Neuronal stem cell (in vitro differentiated cells): ENCODE measurements at regions not wholly inside any gene's neighbourhood (a gene's known extent, or its start where the extent isn't known, plus 50 kb on each side); places are given as distances from the start of the nearest gene placed in this dataset.
"Not testable (repeated sequence)": the region's sequence is repeated elsewhere in the genome, so short reads cannot be mapped to it uniquely, and the experiment has no call there.

Source experiments
- DNase-seq: peaks from one replicate; pipeline ENCODE4 v3.0.0-alpha.2; 2013; ENCODE audit warnings: low spot score
- H2AFZ ChIP-seq: one replicate; pipeline ENCODE4 v1.6.1; 2013; ENCODE audit warnings: mild to moderate bottlenecking, low read length, inconsistent platforms
- H2AK5ac ChIP-seq: 2 replicates; pipeline ENCODE4 v1.6.1; 2013; ENCODE audit warnings: low read depth, mild to moderate bottlenecking, inconsistent platforms, low read length, moderate library complexity, mixed read lengths
- H2BK120ac ChIP-seq: 2 replicates; pipeline ENCODE4 v1.6.1; 2013; ENCODE audit warnings: low read depth, mild to moderate bottlenecking, inconsistent platforms, low read length, moderate library complexity, mixed read lengths
- H2BK12ac ChIP-seq: one replicate; pipeline ENCODE4 v1.6.1; 2013; ENCODE audit warnings: low read length, inconsistent platforms
- H2BK15ac ChIP-seq: 2 replicates; pipeline ENCODE4 v1.6.1; 2013; ENCODE audit warnings: mild to moderate bottlenecking, low read length, inconsistent platforms, mixed read lengths
- H2BK5ac ChIP-seq: one replicate; pipeline ENCODE4 v1.6.1; 2013; ENCODE audit warnings: inconsistent platforms, mild to moderate bottlenecking, low read length, moderate library complexity
- H3K14ac ChIP-seq: one replicate; pipeline ENCODE4 v1.6.1; 2013; ENCODE audit warnings: low read length, inconsistent platforms
- H3K18ac ChIP-seq: 2 replicates; pipeline ENCODE4 v1.6.1; 2013; ENCODE audit warnings: low read length, inconsistent platforms
- H3K23ac ChIP-seq: 2 replicates; pipeline ENCODE4 v1.6.1; 2013; ENCODE audit warnings: low read depth, mild to moderate bottlenecking, mixed read lengths, low read length, inconsistent platforms; ENCODE audit not compliant: poor library complexity
- H3K27ac ChIP-seq: replicated peaks from 3 replicates; pipeline ENCODE4 v1.5.1; 2013; ENCODE audit warnings: low read length, inconsistent platforms
- H3K27me3 ChIP-seq, 3 experiments: 2 replicates each; pipeline ENCODE4 v1.6.1; 2013; ENCODE audit warnings: low read length in 3 of 3, mild to moderate bottlenecking in 2 of 3, inconsistent platforms in 1 of 3, low read depth in 1 of 3, mixed read lengths in 1 of 3, moderate library complexity in 1 of 3; ENCODE audit not compliant: control insufficient read depth in 3 of 3, insufficient read depth in 3 of 3
- H3K36me3 ChIP-seq, 2 donors: replicated peaks in 1 of 2; 2 replicates each; pipeline ENCODE4 v1.6.1; 2013; ENCODE audit warnings: low read length in 2 of 2; ENCODE audit not compliant: control insufficient read depth in 2 of 2, insufficient read depth in 2 of 2
- H3K4ac ChIP-seq: 2 replicates; pipeline ENCODE4 v1.6.1; 2013; ENCODE audit warnings: inconsistent platforms, mild to moderate bottlenecking, low read length, moderate library complexity
- H3K4me1 ChIP-seq, 2 donors: 1 replicate in 1 of 2; 2 replicates in 1 of 2; pipeline ENCODE4 v1.6.1; 2013; ENCODE audit warnings: low read length in 2 of 2, low read depth in 1 of 2; ENCODE audit not compliant: control insufficient read depth in 2 of 2, insufficient read depth in 1 of 2
- H3K4me2 ChIP-seq: one replicate; pipeline ENCODE4 v1.6.1; 2013; ENCODE audit warnings: mild to moderate bottlenecking, low read length, inconsistent platforms; ENCODE audit not compliant: insufficient read depth, poor library complexity, severe bottlenecking
- H3K4me3 ChIP-seq, 2 donors: 2 replicates each; pipeline ENCODE4 v1.5.1; 2013; ENCODE audit warnings: low read length in 2 of 2, mild to moderate bottlenecking in 2 of 2, inconsistent platforms in 1 of 2, moderate library complexity in 1 of 2
- H3K79me1 ChIP-seq: one replicate; pipeline ENCODE4 v1.6.1; 2013; ENCODE audit warnings: low read depth, mild to moderate bottlenecking, inconsistent platforms, low read length, moderate library complexity
- H3K9ac ChIP-seq: one replicate; pipeline ENCODE4 v1.6.1; 2013; ENCODE audit warnings: mild to moderate bottlenecking, low read depth, low read length, inconsistent platforms; ENCODE audit not compliant: poor library complexity
- H3K9me3 ChIP-seq, 2 donors: replicated peaks in 1 of 2; 2 replicates each; pipeline versions ENCODE3 to v1.6.1; 2013; ENCODE audit warnings: low read length in 2 of 2, mild to moderate bottlenecking in 2 of 2, inconsistent platforms in 1 of 2, low read depth in 1 of 2, mixed read lengths in 1 of 2, moderate library complexity in 1 of 2; ENCODE audit not compliant: control insufficient read depth in 2 of 2, insufficient read depth in 1 of 2
- H4K8ac ChIP-seq: one replicate; pipeline ENCODE4 v1.6.1; 2013; ENCODE audit warnings: low read depth, mild to moderate bottlenecking, inconsistent platforms, low read length, moderate library complexity
- H4K91ac ChIP-seq: one replicate; pipeline ENCODE4 v1.6.1; 2013; ENCODE audit warnings: low read length, low read depth, mild to moderate bottlenecking, inconsistent platforms; ENCODE audit not compliant: poor library complexity
- WGBS, 2 donors: extraction: QIAGEN DNeasy Blood & Tissue Kit; methylation state at CpG; one replicate each; pipeline ENCODE4 v1.1.7; 2013; ENCODE audit warnings: missing lambda C conversion rate in 2 of 2, mixed read lengths in 1 of 2; ENCODE audit not compliant: insufficient read length in 2 of 2, insufficient replicate concordance in 1 of 2; ENCODE audit errors: extremely low coverage in 2 of 2; 5-methylcytosine and 5-hydroxymethylcytosine counted together

DNA sequence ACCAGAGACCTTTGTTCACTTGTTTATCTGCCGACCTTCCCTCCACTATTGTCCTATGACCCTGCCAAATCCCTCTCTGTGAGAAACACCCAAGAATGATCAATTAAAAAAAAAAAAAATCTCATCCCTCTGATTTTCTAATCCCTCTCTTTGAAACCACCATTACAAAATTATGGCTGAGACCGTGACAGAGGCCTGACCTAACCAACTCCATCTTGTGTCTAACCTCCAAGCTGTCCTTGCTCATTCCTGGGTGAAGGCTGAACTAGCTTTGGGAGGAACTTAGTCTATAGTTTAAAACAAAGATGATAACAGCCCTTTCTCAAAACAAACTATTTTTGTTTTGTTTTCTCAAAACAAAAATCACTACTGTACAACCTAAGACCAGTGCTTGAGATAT lies 474.5 kb downstream of the TMEM114 start:
- WGBS, 2 donors, result no CpG with 5 or more reads among the region's 2 CpGs

DNA sequence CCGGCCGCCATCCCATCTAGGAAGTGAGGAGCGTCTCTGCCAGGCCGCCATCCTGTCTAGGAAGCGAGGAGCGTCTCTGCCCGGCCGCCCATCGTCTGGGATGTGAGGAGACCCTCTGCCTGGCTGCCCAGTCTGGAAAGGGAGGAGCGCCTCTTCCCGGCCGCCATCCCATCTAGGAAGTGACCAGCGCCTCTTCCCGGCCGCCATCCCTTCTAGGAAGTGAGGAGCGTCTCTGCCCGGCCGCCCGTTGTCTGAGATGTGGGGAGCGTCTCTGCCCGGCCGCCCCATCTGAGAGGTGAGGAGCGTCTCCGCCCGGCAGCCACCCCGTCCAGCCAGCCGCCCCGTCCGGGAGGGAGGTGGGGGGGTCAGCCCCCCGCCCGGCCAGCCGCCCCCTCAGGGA lies 475.4 kb downstream of the TMEM114 start:
- not testable (repeated sequence) for H3K9ac ChIP-seq, H3K4me3 ChIP-seq, H3K79me1 ChIP-seq, H2BK5ac ChIP-seq, H2AFZ ChIP-seq, H2BK12ac ChIP-seq, H2BK15ac ChIP-seq, H3K9me3 ChIP-seq, H2AK5ac ChIP-seq, H3K4me1 ChIP-seq, H4K91ac ChIP-seq, H3K4ac ChIP-seq, H3K36me3 ChIP-seq, H4K8ac ChIP-seq, DNase-seq, H3K27ac ChIP-seq, H3K14ac ChIP-seq, H3K4me2 ChIP-seq, H2BK120ac ChIP-seq, H3K27me3 ChIP-seq, H3K23ac ChIP-seq, H3K18ac ChIP-seq
- WGBS, 2 donors, result no CpG with 5 or more reads among the region's 32 CpGs

More for the DNA sequence above, 474.5 kb downstream of the TMEM114 start:
- H3K14ac ChIP-seq, result no peak overlapping the region
- no peak overlapping the region for H4K8ac ChIP-seq
- no peak overlapping the region for H3K23ac ChIP-seq
- no peak overlapping the region for H2BK15ac ChIP-seq
- H3K36me3 ChIP-seq, result no peaks in the 10 kb centered on the region
- no peak overlapping the region for H2AK5ac ChIP-seq
- no peak overlapping the region for H2BK5ac ChIP-seq
- H2AFZ ChIP-seq, result no peak overlapping the region
- H3K9ac ChIP-seq, result no peak overlapping the region
- no peak overlapping the region for H3K18ac ChIP-seq
- no peak for DNase-seq
- H4K91ac ChIP-seq, result no peak overlapping the region
- H3K27ac ChIP-seq, result no peak overlapping the region
- peaks cover 0 to 8% of the 10 kb centered on the region in 2 donors for H3K9me3 ChIP-seq
- no peak overlapping the region for H2BK12ac ChIP-seq
- no peaks in the 10 kb centered on the region for H3K4me1 ChIP-seq
- H3K4me2 ChIP-seq, result no peak overlapping the region
- no peak overlapping the region for H3K4ac ChIP-seq
- H3K4me3 ChIP-seq, result no peak overlapping the region
- H2BK120ac ChIP-seq, result no peak overlapping the region
- H3K79me1 ChIP-seq, result no peaks in the 10 kb centered on the region
- no peaks in the 10 kb centered on the region for H3K27me3 ChIP-seq

DNA sequence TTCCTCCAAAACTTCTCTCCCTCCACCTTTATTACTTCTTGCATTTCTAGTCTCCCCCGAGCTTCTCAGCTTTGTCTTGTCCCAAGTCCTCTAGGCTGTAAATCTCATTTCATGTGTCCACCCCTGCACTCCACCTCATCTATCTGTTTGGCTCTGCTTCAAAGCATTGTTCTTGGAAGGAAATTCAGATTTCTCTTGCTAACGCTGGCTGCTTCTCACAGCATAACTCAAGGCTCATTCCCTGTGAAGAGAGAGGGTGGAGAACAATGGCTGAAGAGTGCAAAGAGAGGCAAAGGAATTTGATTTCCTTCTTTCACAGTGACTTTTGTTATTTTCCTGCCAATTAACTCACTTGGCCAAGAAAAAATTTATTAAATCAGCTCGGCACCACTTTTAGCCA lies 476.5 kb downstream of the TMEM114 start:
- H2AK5ac ChIP-seq, result no peak overlapping the region
- no peak overlapping the region for H3K14ac ChIP-seq
- no peak overlapping the region for H2BK120ac ChIP-seq
- H3K23ac ChIP-seq, result no peak overlapping the region
- H3K36me3 ChIP-seq, result no peaks in the 10 kb centered on the region
- no peak overlapping the region for H3K4ac ChIP-seq
- H3K4me1 ChIP-seq, result no peaks in the 10 kb centered on the region
- no CpG with 5 or more reads among the region's 3 CpGs for WGBS, 2 donors
- H2BK5ac ChIP-seq, result no peak overlapping the region
- no peak overlapping the region for H4K91ac ChIP-seq
- DNase-seq, result no peak
- H2BK15ac ChIP-seq, result no peak overlapping the region
- H3K4me2 ChIP-seq, result no peak overlapping the region
- no peak overlapping the region for H2BK12ac ChIP-seq
- no peak overlapping the region for H3K27ac ChIP-seq
- peaks cover 0 to 8% of the 10 kb centered on the region in 2 donors for H3K9me3 ChIP-seq
- no peak overlapping the region for H3K4me3 ChIP-seq
- H3K9ac ChIP-seq, result no peak overlapping the region
- no peak overlapping the region for H2AFZ ChIP-seq
- H3K79me1 ChIP-seq, result no peaks in the 10 kb centered on the region
- no peak overlapping the region for H4K8ac ChIP-seq
- H3K18ac ChIP-seq, result no peak overlapping the region
- H3K27me3 ChIP-seq, result no peaks in the 10 kb centered on the region

DNA sequence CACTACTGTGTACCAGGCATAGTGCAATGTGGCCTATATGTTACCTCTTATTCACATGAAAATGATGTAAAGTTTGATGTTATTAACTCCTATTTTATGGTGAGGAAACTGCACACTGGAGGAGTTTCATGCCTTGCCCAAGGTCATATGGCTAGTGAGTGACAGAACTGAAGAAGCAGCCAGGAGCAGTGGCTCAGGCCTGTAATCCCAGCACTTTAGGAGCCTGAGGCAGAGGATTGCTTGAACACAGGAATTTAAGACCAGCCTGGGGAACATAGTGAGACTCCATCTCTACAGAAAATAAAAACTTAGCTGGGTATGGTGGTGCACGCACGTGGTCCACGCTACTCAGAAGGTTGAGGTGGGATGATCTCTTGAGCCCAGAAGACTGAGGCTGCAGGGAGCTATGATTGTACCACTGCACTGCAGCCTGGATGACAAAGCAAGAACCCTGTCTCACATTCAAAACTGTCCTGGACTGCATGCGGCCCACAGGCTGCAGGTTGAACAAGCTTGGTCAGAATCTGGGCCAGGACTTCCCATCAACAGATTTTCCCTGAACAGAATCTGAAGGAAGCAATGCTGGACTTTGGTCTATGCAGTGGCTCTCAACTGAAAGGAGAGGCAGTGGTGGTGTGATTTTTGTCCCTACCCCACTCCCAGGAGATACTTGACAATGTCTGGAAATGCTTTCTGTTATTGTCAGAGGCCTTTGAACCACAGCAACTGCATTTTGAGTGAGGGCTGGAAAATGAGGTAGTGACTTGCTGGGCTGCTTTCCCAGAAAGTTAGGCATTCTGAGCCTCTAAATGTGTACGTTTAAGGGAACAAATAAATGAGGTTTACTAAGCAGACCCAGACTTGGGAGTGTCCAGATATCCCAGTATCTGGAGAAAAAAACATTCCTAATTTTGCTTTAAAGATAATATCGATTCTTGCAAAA lies 479.5 kb downstream of the TMEM114 start:
- H3K23ac ChIP-seq, result no peak overlapping the region
- no peak overlapping the region for H3K4me2 ChIP-seq
- no peak overlapping the region for H3K18ac ChIP-seq
- H2BK120ac ChIP-seq, result no peak overlapping the region
- no peaks in the 10 kb centered on the region for H3K27me3 ChIP-seq
- no peak overlapping the region for H2BK12ac ChIP-seq
- no peak overlapping the region for H3K27ac ChIP-seq
- peaks cover 0 to 8% of the 10 kb centered on the region in 2 donors for H3K9me3 ChIP-seq
- no peak overlapping the region for H2BK5ac ChIP-seq
- H3K4me3 ChIP-seq, result no peak overlapping the region
- no peak overlapping the region for H3K4ac ChIP-seq
- H3K14ac ChIP-seq, result no peak overlapping the region
- DNase-seq, result no peak
- H4K91ac ChIP-seq, result no peak overlapping the region
- H3K9ac ChIP-seq, result no peak overlapping the region
- no peaks in the 10 kb centered on the region for H3K36me3 ChIP-seq
- H2BK15ac ChIP-seq, result no peak overlapping the region
- H2AFZ ChIP-seq, result no peak overlapping the region
- no peak overlapping the region for H2AK5ac ChIP-seq
- no peaks in the 10 kb centered on the region for H3K4me1 ChIP-seq
- WGBS, 2 donors, result no CpG with 5 or more reads among the region's 6 CpGs
- H3K79me1 ChIP-seq, result no peaks in the 10 kb centered on the region
- H4K8ac ChIP-seq, result no peak overlapping the region
